ENCODE measurements at regions not wholly inside any gene's neighbourhood (a gene's known extent, or its start where the extent isn't known, plus 50 kb on each side); places are given as distances from the start of the nearest gene placed in this dataset.

GRCh38 chr10:128281343-128281742 is 155.1 kb upstream of the MKI67 start:
- CTCF ChIA-PET (ENCODE audit: low intra/inter-chr PET ratio, low total read pairs): no interaction called here
- ATAC-seq: no peak
- Histone ChIP-seq H3K27ac (ENCODE audit: extremely low read length, insufficient read depth, low read length) (no peak overlapping the region), H3K4me1 (ENCODE audit: insufficient read depth, low read length) (no peaks in the 10 kb centered on the region), H3K9ac (ENCODE audit: insufficient read depth, low read depth, low read length) (no peak overlapping the region), H3K27me3 (ENCODE audit: control insufficient read depth in 1 of 2, insufficient read depth in 2 of 2, low read length in 2 of 2) (peaks cover 5 to 29% of the 10 kb centered on the region in 2 experiments; a peak in 3 of 5 replicates), H3K79me2 (ENCODE audit: insufficient read depth, low read length) (no peaks in the 10 kb centered on the region), H2AFZ (ENCODE audit: low read length) (no peak overlapping the region), H3K36me3 (replicated peaks in 1 of 2; ENCODE audit: control insufficient read depth in 1 of 2, insufficient read depth in 2 of 2, low read length in 2 of 2) (no peaks in the 10 kb centered on the region), H3K4me2 (ENCODE audit: low read depth, low read length) (no peak overlapping the region), H4K20me1 (ENCODE audit: insufficient read depth, low read length) (no peaks in the 10 kb centered on the region), H3K4me3 (replicated peaks in 1 of 3; ENCODE audit: insufficient read depth in 1 of 3, low read depth in 2 of 3, low read length in 3 of 3) (no peak overlapping the region), H3K9me3 (ENCODE audit: low read length) (no peaks in the 10 kb centered on the region)
- FAIRE-seq: no peak
- no TSS peak for BruUV-seq (replicated peaks)
- intact Hi-C loops (cut with micrococcal nuclease; ENCODE audit: unreplicated experiment): no loop called here
- in situ Hi-C loops (cut with HindIII; ENCODE audit: extremely low pct_ligation_motif_present, low pct_unique_long_range_greater_than_20kb): no loop called here
- WGBS (ENCODE audit: low lambda C conversion rate): 37% methylated on average over 3 of the region's 6 CpGs
- no peak for DNase-seq (ENCODE audit: low spot score)
- POLR2A ChIA-PET: no interaction called here
- TF ChIP-seq MNT (IDR thresholded peaks at IDR 0.05) (peak; percentile 92), PBX2 (CRISPR knock-in tag; IDR thresholded peaks at IDR 0.05) (no peak), ZNF691 (CRISPR knock-in tag; IDR thresholded peaks at IDR 0.05; ENCODE audit: borderline replicate concordance, low read depth) (no peak)

- TF ChIP-seq WIZ (CRISPR knock-in tag; IDR thresholded peaks at IDR 0.05): no peak
- no peak for TF ChIP-seq CEBPG (CRISPR knock-in tag; IDR thresholded peaks at IDR 0.05)
- TF ChIP-seq CBX5 (CRISPR knock-in tag; IDR thresholded peaks at IDR 0.05; ENCODE audit: borderline replicate concordance): no peak
- TF ChIP-seq SOX6 (IDR thresholded peaks at IDR 0.05): no peak
- no peak for TF ChIP-seq SOX6 (CRISPR knock-in tag; IDR thresholded peaks at IDR 0.05)
- no peak for TF ChIP-seq ZNF512 (CRISPR knock-in tag; IDR thresholded peaks at IDR 0.05)
- no peak for TF ChIP-seq RFXAP (CRISPR knock-in tag; IDR thresholded peaks at IDR 0.05; ENCODE audit: borderline replicate concordance)
- TF ChIP-seq BHLHE40 (IDR thresholded peaks at IDR 0.05; ENCODE audit: low read length): no peak
- no peak for TF ChIP-seq FOSL1 (CRISPR knock-in tag; IDR thresholded peaks at IDR 0.05; ENCODE audit: borderline replicate concordance)
- H3K4me2 ChIP-seq (ENCODE audit: low read depth, low read length): no peak overlapping the region
- H3K4me1 ChIP-seq (ENCODE audit: insufficient read depth, low read length): no peaks in the 10 kb centered on the region
- CTCF ChIA-PET (ENCODE audit: low intra/inter-chr PET ratio, low total read pairs): no interaction called here
- H3K36me3 ChIP-seq (replicated peaks in 1 of 2; ENCODE audit: control insufficient read depth in 1 of 2, insufficient read depth in 2 of 2, low read length in 2 of 2): no peaks in the 10 kb centered on the region
- BruUV-seq (replicated peaks): no TSS peak
- no peak for DNase-seq (ENCODE audit: low spot score)
- no peak overlapping the region for H2AFZ ChIP-seq (ENCODE audit: low read length)
- H3K27ac ChIP-seq (ENCODE audit: extremely low read length, insufficient read depth, low read length): no peak overlapping the region
- 53% methylated on average over 10 of the region's 14 CpGs for whole genome bisulfite sequencing (ENCODE audit: low lambda C conversion rate)
- H3K9me3 ChIP-seq (ENCODE audit: low read length): no peaks in the 10 kb centered on the region
- no peak overlapping the region for H3K4me3 ChIP-seq (replicated peaks in 1 of 3; ENCODE audit: insufficient read depth in 1 of 3, low read depth in 2 of 3, low read length in 3 of 3)
- H3K27me3 ChIP-seq (ENCODE audit: control insufficient read depth in 1 of 2, insufficient read depth in 2 of 2, low read length in 2 of 2): peaks cover 5 to 29% of the 10 kb centered on the region in 2 experiments; a peak in 3 of 5 replicates
- POLR2A ChIA-PET: no interaction called here
- H4K20me1 ChIP-seq (ENCODE audit: insufficient read depth, low read length): no peaks in the 10 kb centered on the region
- no peak for FAIRE-seq
- intact Hi-C loops (cut with micrococcal nuclease; ENCODE audit: unreplicated experiment) (no loop called here), in situ Hi-C loops (cut with HindIII; ENCODE audit: extremely low pct_ligation_motif_present, low pct_unique_long_range_greater_than_20kb) (no loop called here)
- ATAC-seq: no peak
- no peaks in the 10 kb centered on the region for H3K79me2 ChIP-seq (ENCODE audit: insufficient read depth, low read length)
- no peak overlapping the region for H3K9ac ChIP-seq (ENCODE audit: insufficient read depth, low read depth, low read length)
Measured at GRCh38 chr10:128281861-128282260, 155.6 kb upstream of the MKI67 start.

Measured in HepG2 (cell line).